HG03196 (cell line): ENCODE measurements at regions not wholly inside any gene's neighbourhood (a gene's known extent, or its start where the extent isn't known, plus 50 kb on each side); places are given as distances from the start of the nearest gene placed in this dataset.

Experiments used
- ATAC-seq: cut with Tn5 transposase; IDR thresholded peaks from one replicate; pipeline ENCODE4 v1.9.1; 2021; ENCODE audit not compliant: unreplicated experiment

DNA sequence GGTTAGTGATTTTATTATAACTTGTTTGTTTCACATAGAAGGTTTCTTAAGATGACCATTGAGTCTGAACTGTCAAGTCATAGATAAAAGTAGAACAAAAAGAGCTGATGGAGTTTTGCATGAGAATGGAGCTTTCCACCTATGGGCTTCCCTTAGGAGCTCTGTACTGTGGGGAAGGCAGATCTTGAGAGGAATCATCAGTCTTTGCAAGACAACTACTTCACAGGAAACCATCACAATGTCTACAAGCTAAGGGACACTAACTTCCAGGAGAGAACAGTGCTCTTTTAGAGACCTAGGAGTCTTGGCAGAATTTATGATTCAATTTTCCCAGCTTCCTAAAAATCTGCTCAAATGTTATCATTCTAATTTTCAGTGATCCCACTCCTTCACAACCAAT lies 78.2 kb downstream of the FBXO5 start:
- no peak for ATAC-seq

DNA sequence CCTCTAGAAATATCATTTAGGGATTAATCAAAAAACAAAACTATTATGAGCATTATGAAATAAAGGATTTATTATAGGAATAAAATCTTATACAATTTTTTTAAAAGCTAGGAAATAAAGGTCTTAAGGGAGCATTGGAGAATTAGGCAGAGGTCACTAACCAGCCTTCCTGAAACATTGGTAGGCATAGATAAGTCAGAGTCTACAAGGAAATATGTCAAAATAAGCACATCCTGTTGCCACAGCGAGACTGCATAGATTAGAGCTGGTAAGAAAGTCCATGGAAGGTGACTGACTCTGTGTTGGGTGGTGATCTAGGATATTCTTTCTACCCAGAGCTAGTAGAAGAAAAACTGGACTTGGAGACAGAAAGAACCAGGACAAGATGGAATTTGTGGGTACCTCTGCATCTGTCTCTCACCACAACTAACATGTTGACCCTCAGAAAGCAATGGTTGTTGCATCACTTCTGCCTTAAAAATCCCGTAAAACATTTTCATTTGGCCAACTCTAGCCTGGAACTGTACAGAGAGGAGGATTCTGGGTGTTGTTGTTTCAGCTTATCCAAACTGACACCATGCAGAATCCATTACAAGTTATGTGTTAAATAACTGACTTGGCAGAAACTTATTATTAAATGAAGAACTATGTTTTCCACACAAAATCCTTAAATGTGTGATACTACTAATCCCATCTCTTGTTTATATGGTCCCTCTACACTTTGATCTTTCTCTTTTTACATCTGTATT lies 77.1 kb downstream of the FBXO5 start:
- ATAC-seq = no peak

DNA sequence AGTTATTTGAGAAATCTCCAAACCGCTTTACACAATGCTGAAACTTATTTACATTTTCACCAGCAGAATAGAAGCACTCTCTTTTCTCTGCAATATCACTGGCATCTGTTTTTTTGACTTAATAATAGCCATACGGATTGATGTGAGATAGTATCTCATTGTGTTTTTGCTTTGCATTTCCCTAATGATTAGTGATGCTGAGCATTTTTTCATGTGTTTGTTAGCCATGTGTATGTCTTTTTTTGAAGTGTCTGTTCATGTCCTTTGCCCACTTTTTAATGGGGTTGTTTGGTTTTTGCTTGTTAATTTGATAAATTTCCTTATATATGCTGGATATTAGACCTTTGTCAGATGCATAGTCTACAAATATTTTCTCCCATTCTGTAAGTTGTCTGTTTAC lies 73.6 kb downstream of the FBXO5 start:
- no peak for ATAC-seq

DNA sequence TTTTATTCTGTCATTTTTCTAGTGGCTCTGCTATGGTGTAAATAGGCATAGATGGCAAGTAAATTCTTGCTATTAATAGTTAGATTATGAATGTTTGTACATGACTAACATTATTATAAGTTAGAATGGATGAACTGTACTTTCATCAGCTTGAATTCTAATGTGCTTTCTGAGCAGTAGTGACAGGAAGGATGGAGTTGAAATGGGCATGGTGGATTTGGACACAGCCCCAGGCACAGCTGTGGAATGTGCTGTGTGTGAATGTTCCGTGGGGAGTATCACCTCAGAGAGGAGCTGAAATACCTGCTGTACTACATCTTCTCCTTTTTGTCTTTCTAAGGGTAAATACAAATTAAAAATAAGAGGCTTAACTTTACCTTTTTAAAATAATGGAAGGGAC lies 66.8 kb downstream of the FBXO5 start:
- no peak for ATAC-seq

DNA sequence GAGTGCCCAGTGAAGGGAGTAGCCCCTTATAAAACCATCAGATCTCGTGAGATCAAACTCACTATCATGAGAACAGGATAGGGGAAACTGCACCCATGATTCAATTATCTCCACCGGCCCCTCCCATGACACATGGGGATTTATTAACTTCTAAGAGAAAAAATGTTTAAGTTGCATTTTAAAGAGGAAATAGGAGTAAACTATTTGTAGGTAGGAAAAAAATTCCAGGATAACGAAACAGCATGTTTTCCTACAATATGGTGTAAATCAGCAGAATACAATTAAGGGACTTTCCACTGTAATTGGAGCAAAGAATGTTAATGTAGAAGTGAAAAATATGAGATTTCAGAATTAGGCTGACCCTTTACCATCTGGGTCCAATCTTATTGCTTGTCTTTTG lies 63.9 kb downstream of the FBXO5 start:
- no peak for ATAC-seq

DNA sequence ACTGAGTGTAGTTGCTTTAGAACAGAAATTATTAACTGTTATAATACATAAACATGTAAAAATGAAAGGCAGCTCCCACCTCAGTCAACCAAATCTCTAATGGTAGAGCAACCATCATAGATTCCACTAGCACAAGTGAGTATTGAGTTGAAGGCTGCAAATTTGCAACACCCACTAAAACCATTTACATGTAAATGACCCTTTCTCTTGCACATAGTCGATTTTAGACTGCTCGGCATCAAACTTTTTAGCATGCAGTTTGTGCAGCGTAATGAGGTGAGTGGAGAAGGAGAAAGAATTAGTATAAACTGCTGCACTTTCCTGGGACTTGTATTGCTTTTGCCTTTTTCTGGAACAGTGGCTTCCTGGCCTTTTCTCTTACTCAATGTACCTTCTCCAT lies 62.8 kb downstream of the FBXO5 start:
- no peak for ATAC-seq
